GM21390 (cell line): ENCODE measurements at regions not wholly inside any gene's neighbourhood (a gene's known extent, or its start where the extent isn't known, plus 50 kb on each side); places are given as distances from the start of the nearest gene placed in this dataset.

ENCODE experiments used
- ATAC-seq: cut with Tn5 transposase; IDR thresholded peaks from one replicate; pipeline ENCODE4 v1.9.1; 2021; ENCODE audit not compliant: unreplicated experiment

- no peak for ATAC-seq
These were observed 211.4 kb downstream of the GRIN2B start for GRCh38 chr12:13769966-13770365.

- no peak for ATAC-seq
These were observed 212.1 kb downstream of the GRIN2B start for GRCh38 chr12:13769273-13769672.

- no peak for ATAC-seq
These were observed 216.7 kb downstream of the GRIN2B start for GRCh38 chr12:13764748-13765147.

- no peak for ATAC-seq
These were observed 232.0 kb downstream of the GRIN2B start for GRCh38 chr12:13749389-13749788.

GRCh38 chr12:13745111-13745860, 236.1 kb downstream of the GRIN2B start:
- ATAC-seq = no peak

- ATAC-seq = no peak
These were observed 236.8 kb downstream of the GRIN2B start for GRCh38 chr12:13744561-13744960.

- ATAC-seq = no peak
These were observed 241.3 kb downstream of the GRIN2B start for GRCh38 chr12:13740149-13740545.

GRCh38 chr12:13735734-13736133, 245.7 kb downstream of the GRIN2B start:
- ATAC-seq = no peak

GRCh38 chr12:13734584-13735152, 246.7 kb downstream of the GRIN2B start:
- ATAC-seq = no peak

GRCh38 chr12:13727707-13728195, 253.7 kb downstream of the GRIN2B start:
- ATAC-seq = no peak

- ATAC-seq = no peak
These were observed 256.4 kb downstream of the GRIN2B start for GRCh38 chr12:13725049-13725448.

GRCh38 chr12:13724136-13724535, 257.3 kb downstream of the GRIN2B start:
- ATAC-seq = no peak

- ATAC-seq = no peak
These were observed 261.4 kb downstream of the GRIN2B start for GRCh38 chr12:13719986-13720385.

- no peak for ATAC-seq
These were observed 263.1 kb downstream of the GRIN2B start for GRCh38 chr12:13718271-13718670.

- no peak for ATAC-seq
These were observed 265.3 kb downstream of the GRIN2B start for GRCh38 chr12:13716119-13716518.

GRCh38 chr12:13713556-13714410, 267.6 kb downstream of the GRIN2B start:
- ATAC-seq = no peak

- no peak for ATAC-seq
These were observed 273.6 kb downstream of the GRIN2B start for GRCh38 chr12:13707829-13708228.

GRCh38 chr12:13702381-13702780, 279.0 kb downstream of the GRIN2B start:
- no peak for ATAC-seq

- ATAC-seq = no peak
These were observed 279.9 kb downstream of the GRIN2B start for GRCh38 chr12:13701502-13701901.

- ATAC-seq = no peak
These were observed 283.4 kb downstream of the GRIN2B start for GRCh38 chr12:13697973-13698372.

- ATAC-seq = no peak
These were observed 285.6 kb downstream of the GRIN2B start for GRCh38 chr12:13695781-13696180.

GRCh38 chr12:13692332-13692731, 289.1 kb downstream of the GRIN2B start:
- ATAC-seq = no peak
